Coronary artery (tissue), 2 donors: ENCODE measurements at regions not wholly inside any gene's neighbourhood (a gene's known extent, or its start where the extent isn't known, plus 50 kb on each side); places are given as distances from the start of the nearest gene placed in this dataset.

Experiments used
- DNase-seq: peaks from one replicate; pipeline ENCODE4 v3.0.0-alpha.2; 2017; ENCODE audit warnings: low spot score
- H3K27ac ChIP-seq, 2 donors: fragments of 200-600 bp; sonication (generic); one replicate each; pipeline ENCODE4 v1.5.1; 2016 to 2019
- H3K4me3 ChIP-seq: fragments of 200-600 bp; sonication (generic); 2 replicates; pipeline ENCODE4 v1.5.1; 2016; ENCODE audit warnings: mild to moderate bottlenecking, moderate library complexity
- CTCF ChIP-seq: fragments of 200-600 bp; sonication (generic); IDR thresholded peaks from one replicate; pipeline ENCODE4 v1.5.1; 2019; ENCODE audit warnings: antibody characterized with exemption

DNA sequence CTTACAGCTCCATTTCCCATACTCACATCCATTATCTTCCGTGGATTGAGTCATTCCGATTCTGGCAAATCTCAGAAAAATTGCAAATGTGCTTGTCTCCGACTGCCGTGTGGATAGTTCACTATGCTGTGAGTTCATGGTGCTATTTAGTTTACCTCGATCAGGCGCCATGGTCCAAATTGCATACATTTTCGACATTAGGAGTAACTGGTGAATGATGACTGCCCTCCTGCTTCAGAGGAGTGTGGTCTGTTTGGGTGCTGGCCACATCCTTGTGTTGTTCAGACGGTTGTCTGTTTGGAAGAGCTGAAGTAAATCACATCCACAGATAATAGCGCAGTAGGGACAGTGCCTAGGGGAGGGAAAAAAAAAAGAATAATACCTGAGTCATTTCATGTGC lies 439.5 kb downstream of the ZNF516 start:
- H3K27ac ChIP-seq: no peak overlapping the region
- TF ChIP-seq CTCF: no peak
- no peak for DNase-seq
- no peak overlapping the region for H3K4me3 ChIP-seq

- Histone ChIP-seq H3K27ac (no peak overlapping the region), H3K4me3 (no peak overlapping the region)
- TF ChIP-seq CTCF: no peak
- DNase-seq: no peak
Observed at GRCh38 chr18:76055025-76055424, 440.0 kb downstream of the ZNF516 start.

GRCh38 chr18:76054156-76054555 lies 440.9 kb downstream of the ZNF516 start:
- DNase-seq: no peak
- Histone ChIP-seq H3K27ac (no peak overlapping the region), H3K4me3 (no peak overlapping the region)
- TF ChIP-seq CTCF: no peak

- H3K27ac ChIP-seq: no peak overlapping the region
- no peak for DNase-seq
- no peak overlapping the region for H3K4me3 ChIP-seq
- TF ChIP-seq CTCF: no peak
Observed at GRCh38 chr18:76053551-76053950, 441.5 kb downstream of the ZNF516 start.

GRCh38 chr18:76052227-76052595 lies 442.8 kb downstream of the ZNF516 start:
- no peak overlapping the region for H3K4me3 ChIP-seq
- TF ChIP-seq CTCF: no peak
- no peak for DNase-seq
- no peak overlapping the region for H3K27ac ChIP-seq

GRCh38 chr18:76051396-76052226 lies 443.4 kb downstream of the ZNF516 start:
- Histone ChIP-seq H3K27ac (no peak overlapping the region), H3K4me3 (no peak overlapping the region)
- no peak for TF ChIP-seq CTCF
- DNase-seq: no peak

DNA sequence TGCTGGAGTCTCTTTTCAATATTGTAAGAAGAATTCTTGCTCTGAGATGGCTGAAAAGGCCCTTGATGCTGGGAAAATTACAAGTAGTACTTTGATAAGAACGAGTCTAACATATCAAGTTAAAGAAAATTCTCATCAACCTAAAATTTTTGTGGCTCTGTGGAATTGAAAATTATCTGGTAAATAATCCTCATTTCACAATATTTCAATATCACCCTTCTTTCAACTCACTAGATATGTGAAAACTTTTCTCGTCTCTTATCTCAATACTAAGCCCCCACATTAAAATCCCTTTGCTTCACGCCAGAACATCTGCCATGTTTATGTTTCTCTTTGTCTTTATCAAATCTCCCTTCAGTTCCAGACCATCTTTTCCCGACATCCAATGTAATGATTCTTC lies 448.8 kb downstream of the ZNF516 start:
- Histone ChIP-seq H3K27ac (no peak overlapping the region), H3K4me3 (no peak overlapping the region)
- TF ChIP-seq CTCF: no peak
- no peak for DNase-seq
